ENCODE measurements at regions not wholly inside any gene's neighbourhood (a gene's known extent, or its start where the extent isn't known, plus 50 kb on each side); places are given as distances from the start of the nearest gene placed in this dataset.

DNA sequence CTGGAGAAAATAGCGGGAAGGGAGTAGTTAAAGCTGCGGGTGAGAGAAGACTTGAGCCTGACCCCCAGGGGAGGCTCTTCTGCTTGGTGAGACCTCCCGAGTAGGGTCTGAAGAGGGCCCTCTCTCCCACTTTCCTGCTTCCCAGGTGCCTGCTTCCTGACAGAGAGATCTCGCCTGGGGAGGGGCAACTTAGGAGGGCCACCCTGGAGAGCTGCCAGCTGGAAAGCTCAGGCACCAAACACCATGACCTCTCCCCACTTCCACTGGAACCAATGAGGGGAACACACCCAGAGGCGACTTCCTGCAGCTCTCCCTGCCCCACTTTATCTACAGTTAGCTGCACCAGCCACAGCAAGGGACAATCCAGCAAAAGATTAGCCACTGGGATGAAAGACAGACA, 208.0 kb downstream of the TBXT start:
- TF ChIP-seq, protein P1, sequence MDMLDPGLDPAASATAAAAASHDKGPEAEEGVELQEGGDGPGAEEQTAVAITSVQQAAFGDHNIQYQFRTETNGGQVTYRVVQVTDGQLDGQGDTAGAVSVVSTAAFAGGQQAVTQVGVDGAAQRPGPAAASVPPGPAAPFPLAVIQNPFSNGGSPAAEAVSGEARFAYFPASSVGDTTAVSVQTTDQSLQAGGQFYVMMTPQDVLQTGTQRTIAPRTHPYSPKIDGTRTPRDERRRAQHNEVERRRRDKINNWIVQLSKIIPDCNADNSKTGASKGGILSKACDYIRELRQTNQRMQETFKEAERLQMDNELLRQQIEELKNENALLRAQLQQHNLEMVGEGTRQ (CRISPR knock-in tag; IDR thresholded peaks at IDR 0.05) = no peak
- TF ChIP-seq ELF4 (CRISPR knock-in tag; IDR thresholded peaks at IDR 0.05; ENCODE audit: low read depth) (no peak), ETV6 (CRISPR knock-in tag; IDR thresholded peaks at IDR 0.05) (no peak), ZNF396 (CRISPR knock-in tag; IDR thresholded peaks at IDR 0.05; ENCODE audit: borderline replicate concordance) (no peak)
- TF ChIP-seq, protein P2, sequence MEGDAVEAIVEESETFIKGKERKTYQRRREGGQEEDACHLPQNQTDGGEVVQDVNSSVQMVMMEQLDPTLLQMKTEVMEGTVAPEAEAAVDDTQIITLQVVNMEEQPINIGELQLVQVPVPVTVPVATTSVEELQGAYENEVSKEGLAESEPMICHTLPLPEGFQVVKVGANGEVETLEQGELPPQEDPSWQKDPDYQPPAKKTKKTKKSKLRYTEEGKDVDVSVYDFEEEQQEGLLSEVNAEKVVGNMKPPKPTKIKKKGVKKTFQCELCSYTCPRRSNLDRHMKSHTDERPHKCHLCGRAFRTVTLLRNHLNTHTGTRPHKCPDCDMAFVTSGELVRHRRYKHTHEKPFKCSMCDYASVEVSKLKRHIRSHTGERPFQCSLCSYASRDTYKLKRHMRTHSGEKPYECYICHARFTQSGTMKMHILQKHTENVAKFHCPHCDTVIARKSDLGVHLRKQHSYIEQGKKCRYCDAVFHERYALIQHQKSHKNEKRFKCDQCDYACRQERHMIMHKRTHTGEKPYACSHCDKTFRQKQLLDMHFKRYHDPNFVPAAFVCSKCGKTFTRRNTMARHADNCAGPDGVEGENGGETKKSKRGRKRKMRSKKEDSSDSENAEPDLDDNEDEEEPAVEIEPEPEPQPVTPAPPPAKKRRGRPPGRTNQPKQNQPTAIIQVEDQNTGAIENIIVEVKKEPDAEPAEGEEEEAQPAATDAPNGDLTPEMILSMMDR (IDR thresholded peaks at IDR 0.05) = no peak
- TF ChIP-seq, protein P3, sequence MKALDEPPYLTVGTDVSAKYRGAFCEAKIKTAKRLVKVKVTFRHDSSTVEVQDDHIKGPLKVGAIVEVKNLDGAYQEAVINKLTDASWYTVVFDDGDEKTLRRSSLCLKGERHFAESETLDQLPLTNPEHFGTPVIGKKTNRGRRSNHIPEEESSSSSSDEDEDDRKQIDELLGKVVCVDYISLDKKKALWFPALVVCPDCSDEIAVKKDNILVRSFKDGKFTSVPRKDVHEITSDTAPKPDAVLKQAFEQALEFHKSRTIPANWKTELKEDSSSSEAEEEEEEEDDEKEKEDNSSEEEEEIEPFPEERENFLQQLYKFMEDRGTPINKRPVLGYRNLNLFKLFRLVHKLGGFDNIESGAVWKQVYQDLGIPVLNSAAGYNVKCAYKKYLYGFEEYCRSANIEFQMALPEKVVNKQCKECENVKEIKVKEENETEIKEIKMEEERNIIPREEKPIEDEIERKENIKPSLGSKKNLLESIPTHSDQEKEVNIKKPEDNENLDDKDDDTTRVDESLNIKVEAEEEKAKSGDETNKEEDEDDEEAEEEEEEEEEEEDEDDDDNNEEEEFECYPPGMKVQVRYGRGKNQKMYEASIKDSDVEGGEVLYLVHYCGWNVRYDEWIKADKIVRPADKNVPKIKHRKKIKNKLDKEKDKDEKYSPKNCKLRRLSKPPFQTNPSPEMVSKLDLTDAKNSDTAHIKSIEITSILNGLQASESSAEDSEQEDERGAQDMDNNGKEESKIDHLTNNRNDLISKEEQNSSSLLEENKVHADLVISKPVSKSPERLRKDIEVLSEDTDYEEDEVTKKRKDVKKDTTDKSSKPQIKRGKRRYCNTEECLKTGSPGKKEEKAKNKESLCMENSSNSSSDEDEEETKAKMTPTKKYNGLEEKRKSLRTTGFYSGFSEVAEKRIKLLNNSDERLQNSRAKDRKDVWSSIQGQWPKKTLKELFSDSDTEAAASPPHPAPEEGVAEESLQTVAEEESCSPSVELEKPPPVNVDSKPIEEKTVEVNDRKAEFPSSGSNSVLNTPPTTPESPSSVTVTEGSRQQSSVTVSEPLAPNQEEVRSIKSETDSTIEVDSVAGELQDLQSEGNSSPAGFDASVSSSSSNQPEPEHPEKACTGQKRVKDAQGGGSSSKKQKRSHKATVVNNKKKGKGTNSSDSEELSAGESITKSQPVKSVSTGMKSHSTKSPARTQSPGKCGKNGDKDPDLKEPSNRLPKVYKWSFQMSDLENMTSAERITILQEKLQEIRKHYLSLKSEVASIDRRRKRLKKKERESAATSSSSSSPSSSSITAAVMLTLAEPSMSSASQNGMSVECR (CRISPR knock-in tag; IDR thresholded peaks at IDR 0.05; ENCODE audit: borderline replicate concordance) = no peak
- TF ChIP-seq, protein P4, sequence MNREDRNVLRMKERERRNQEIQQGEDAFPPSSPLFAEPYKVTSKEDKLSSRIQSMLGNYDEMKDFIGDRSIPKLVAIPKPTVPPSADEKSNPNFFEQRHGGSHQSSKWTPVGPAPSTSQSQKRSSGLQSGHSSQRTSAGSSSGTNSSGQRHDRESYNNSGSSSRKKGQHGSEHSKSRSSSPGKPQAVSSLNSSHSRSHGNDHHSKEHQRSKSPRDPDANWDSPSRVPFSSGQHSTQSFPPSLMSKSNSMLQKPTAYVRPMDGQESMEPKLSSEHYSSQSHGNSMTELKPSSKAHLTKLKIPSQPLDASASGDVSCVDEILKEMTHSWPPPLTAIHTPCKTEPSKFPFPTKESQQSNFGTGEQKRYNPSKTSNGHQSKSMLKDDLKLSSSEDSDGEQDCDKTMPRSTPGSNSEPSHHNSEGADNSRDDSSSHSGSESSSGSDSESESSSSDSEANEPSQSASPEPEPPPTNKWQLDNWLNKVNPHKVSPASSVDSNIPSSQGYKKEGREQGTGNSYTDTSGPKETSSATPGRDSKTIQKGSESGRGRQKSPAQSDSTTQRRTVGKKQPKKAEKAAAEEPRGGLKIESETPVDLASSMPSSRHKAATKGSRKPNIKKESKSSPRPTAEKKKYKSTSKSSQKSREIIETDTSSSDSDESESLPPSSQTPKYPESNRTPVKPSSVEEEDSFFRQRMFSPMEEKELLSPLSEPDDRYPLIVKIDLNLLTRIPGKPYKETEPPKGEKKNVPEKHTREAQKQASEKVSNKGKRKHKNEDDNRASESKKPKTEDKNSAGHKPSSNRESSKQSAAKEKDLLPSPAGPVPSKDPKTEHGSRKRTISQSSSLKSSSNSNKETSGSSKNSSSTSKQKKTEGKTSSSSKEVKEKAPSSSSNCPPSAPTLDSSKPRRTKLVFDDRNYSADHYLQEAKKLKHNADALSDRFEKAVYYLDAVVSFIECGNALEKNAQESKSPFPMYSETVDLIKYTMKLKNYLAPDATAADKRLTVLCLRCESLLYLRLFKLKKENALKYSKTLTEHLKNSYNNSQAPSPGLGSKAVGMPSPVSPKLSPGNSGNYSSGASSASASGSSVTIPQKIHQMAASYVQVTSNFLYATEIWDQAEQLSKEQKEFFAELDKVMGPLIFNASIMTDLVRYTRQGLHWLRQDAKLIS (CRISPR knock-in tag; IDR thresholded peaks at IDR 0.05; ENCODE audit: borderline replicate concordance) = no peak
- TF ChIP-seq, protein P5, sequence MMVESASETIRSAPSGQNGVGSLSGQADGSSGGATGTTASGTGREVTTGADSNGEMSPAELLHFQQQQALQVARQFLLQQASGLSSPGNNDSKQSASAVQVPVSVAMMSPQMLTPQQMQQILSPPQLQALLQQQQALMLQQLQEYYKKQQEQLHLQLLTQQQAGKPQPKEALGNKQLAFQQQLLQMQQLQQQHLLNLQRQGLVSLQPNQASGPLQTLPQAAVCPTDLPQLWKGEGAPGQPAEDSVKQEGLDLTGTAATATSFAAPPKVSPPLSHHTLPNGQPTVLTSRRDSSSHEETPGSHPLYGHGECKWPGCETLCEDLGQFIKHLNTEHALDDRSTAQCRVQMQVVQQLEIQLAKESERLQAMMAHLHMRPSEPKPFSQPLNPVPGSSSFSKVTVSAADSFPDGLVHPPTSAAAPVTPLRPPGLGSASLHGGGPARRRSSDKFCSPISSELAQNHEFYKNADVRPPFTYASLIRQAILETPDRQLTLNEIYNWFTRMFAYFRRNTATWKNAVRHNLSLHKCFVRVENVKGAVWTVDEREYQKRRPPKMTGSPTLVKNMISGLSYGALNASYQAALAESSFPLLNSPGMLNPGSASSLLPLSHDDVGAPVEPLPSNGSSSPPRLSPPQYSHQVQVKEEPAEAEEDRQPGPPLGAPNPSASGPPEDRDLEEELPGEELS (CRISPR knock-in tag; IDR thresholded peaks at IDR 0.05) = no peak
- TF ChIP-seq, protein P6, sequence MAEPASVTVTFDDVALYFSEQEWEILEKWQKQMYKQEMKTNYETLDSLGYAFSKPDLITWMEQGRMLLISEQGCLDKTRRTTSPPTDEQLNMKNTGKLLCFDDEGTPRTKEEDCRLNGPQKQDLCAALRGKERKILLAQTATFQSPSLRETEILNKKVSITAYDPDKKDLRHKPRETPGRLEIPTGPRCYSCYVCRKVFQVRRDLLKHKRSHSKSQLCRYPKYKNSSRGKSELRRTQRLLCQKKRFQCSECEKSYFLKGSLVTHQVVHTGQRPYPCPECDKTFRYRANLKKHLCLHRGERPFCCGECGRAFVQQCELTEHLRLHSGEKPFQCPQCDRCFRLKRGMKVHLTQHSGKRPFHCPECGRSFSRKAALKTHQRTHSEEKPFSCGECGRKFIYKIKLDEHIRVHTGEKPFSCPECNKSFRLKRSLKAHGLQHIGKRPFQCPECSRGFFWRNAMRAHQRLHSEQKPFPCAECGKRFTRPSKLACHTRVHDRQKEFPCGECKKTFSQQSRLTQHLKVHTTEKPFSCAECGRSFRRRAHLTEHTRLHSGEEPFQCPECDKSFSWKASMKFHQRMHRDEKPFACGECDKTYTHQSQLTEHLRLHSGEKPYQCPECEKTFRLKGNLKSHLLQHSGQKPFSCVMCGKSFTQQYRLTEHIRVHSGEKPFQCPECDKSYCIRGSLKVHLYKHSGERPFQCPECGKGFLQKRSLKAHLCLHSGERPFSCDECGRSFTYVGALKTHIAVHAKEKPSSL (CRISPR knock-in tag; conservative IDR thresholded peaks at IDR 0.05) = no peak
